GM21737 (cell line): ENCODE measurements at regions not wholly inside any gene's neighbourhood (a gene's known extent, or its start where the extent isn't known, plus 50 kb on each side); places are given as distances from the start of the nearest gene placed in this dataset.
"Not testable (repeated sequence)": the region's sequence is repeated elsewhere in the genome, so short reads cannot be mapped to it uniquely, and the experiment has no call there.

Source experiments
- ATAC-seq: cut with Tn5 transposase; IDR thresholded peaks from one replicate; pipeline ENCODE4 v1.9.1; 2021; ENCODE audit warnings: mild to moderate bottlenecking, moderate library complexity; ENCODE audit not compliant: unreplicated experiment

DNA sequence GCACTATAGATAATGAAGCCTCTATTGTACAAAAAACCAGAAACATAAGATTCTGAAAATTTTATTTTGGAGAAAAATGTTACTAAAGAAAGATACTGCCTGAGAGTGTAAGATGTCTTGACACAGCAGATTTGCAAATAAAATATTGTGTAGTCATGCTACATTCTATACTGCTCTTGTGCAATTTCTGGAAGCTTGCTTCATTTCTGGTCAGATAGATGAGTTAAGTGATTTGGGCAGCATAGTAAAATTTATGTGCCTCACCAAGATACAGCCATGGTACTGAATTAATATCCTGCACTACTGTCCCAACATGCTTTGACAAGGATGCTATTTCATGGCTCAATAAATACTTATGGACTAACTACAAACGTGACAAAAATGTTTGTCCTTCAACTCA is 55.1 kb upstream of the STARD13 start:
- ATAC-seq: no peak

DNA sequence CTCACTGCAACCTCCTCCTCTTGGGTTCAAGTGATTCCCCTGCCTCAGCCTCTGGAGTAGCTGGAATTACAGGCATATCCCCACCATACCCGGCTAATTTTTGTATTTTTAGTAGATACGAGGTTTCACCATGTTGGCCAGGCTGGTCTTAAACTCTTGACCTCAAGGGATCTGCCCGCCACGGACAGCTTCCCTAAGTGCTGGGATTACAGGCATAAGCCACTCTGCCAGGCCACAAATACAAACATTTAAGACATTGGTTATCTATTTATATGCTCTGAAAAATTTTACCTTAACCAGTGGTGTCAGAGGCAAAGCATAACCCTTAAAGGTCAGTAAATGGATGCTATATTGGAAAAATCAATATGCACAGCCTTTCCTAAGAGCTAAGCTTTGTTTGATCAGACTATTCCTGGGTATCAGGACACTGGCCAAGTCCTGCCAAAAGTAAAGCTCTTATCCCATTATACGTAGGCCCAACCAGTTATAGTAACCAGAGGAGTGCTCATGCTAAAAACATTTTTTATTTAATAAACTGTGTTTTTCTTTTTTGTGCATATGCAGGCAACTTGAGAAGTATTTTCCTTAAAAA is 56.4 kb upstream of the STARD13 start:
- ATAC-seq: no peak

DNA sequence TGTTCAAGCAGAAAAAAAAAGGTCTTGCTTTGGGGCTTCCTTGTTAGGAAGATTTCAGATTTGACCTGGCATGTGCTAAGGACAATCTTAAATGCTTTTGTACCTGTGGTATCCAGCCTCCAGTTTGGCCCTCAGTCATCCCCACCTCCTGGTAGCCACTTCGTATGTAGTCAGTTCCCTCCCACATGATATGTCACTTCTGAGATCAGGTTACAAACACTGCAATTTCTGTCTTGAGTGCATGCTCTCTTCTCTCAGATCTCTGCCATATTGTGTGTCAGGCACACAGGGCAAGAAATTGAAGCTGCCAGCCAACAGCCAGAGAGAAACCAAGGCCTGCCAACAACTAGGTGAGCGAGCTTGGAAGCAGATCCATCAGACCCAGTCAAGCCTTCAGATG is 60.3 kb upstream of the STARD13 start:
- ATAC-seq: no peak

DNA sequence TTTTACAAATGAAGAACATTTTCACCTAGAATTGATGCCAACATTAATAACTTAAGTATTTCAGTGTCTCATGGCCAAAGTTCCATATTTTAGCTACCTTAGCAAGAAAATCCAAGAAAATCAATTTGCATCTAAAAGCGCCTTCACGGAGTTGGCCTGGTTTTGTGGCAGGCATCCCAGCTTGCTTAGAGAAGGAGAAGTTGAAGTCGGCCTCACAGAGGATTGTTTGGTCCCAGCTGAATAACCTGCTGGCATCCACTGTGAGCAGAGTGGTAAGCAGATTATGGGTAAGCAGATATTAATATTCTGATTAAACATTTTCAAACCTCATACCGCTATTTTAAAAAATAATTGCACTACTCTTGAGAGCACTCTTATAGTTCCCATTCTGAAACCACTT is 62.3 kb upstream of the STARD13 start:
- ATAC-seq: no peak

DNA sequence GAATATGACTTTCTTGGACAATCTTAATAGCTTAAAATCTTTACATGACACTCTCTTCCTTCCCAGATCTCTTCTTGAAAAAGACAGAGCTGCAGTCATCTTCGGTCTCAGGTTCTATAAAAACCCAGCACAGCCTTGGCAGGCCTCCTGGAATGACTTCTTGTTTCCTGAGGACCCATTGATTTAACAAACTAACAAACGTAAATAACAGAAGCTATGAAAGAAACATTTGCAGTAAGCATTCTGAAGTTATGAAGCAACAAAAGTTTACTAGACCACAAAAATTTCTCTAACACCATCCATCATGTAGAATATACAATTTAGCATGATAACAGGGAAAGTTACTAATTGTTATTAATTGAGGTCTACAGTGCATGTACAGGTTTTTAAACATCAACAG is 62.8 kb upstream of the STARD13 start:
- no peak for ATAC-seq

DNA sequence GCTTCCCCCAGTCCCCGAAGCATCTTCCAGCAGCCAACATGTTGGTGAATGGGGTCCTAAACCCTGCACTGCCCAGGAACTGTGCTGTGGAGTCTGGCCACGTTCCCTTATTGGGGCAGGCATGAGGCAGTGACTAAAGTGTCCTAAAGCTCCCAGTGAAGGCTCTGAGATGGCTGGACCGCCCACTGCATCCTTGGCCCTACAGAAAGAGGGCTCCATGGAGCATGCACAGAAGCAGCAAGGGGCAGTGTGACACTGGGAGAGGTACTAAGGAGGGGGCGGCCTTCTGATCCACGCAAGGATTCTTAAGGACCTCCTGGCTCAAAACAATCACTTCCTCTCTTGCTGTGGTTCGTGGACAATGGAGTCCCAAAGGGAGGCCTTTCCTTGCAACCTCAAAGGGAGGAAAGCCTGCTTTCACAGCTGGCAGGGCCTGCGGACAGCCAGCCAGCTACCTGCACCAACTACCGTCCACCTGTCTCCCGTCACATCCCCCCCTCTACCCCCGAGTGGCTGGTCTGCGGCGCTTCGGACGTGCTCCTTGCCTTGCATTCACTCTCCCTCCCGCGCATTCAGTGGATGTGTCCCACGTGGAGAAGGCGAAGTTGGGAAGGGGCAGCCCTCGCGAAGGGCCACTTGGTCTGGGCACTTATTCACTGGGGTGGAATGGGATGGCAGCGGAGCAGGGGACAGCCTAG is 63.9 kb upstream of the STARD13 start:
- ATAC-seq: no peak

DNA sequence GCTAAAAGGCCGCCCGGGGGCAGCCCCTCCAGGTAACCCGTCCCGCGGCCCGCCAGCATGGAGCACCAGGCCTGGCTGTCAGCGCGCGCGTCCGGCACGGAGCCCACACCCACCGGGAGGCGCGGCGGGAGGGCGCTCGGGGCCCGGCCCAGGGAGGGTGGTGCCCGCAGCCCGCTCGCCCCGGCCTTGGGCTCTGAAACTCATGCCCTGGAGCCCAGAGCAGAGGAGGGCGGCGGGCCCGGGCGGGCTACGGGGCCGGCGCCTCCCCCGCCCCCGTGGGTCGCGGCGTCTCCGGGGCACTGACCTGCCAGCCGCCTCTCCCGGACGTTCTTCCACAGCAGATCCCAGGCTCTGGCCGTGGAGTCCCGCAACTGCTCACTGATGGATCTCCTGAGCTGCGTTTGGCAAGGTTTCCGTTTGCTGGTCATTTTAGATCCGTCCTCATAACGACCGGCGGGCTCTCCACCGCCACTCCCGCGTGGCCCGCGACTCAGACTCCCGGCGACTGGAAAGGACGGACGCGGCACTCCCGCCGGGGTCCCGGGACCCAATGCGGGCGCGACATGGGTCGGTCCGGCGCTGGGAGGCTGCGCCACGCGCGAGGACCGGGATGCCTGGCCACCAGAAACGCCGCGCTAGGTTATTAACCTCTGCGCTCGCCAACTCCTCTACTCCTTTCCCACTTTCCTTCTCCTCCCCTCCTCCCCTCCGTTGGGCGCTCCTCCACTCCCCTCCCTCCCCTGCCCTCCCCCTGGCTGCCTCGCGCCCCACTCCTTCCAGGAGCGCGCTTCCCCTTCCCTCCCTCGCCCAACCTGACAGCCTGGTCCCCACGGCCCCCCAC is 64.7 kb upstream of the STARD13 start:
- ATAC-seq: no peak

DNA sequence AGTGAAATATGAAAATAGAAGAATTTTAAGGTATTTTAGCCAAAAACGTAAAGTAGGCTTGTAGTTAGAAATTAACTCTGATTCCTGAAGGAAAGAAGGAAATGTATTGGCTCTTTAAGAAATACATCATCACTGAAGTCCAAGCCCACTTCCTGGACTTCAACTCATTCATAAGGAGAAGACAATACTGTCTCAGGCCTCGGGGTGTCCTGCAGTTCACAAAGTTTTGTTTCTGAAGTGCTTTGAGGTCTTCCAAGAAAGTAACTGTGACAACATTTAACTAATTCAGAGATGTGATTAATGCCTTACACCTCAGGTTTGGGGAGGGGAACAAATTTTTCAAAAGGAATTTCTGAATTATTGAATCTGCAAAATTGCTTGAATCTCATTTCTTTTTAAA is 65.8 kb upstream of the STARD13 start:
- ATAC-seq: no peak

DNA sequence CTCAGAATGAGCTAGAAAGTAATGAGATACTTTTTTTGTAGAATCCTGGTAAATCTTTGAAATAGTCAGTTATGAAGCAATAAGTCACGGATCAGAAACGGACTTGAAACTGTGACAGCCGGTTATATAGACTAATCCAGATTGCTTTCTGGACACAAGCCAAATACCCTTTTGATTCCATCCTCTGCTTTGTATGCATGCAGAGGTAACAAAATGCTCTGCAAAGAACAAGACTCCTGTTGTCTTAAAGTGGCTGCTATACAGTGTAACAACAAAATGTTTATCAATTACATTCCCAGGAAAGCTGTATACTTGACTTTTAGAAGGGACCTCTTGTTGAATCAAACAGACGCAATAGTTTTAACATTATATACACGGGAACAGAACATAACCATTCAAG is 66.5 kb upstream of the STARD13 start:
- ATAC-seq: no peak

DNA sequence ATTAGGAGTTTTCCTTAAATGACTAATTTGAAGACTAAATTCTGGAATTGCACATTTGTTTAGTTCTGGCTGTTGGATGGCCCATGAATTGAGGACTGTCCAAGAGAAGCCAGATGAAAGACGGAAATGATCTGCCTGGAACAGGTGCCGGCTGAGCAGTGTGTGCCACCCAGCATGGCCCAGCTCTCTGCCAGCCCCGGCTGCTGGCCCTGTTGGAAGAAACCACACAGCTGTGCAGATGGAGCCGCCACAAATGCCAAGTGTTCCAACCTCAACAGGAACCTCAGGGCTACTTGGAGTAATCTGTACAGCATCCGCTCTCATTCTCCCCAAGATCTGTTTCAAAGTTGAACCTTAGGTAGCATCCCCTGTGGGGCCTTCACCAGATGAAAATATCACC is 67.0 kb upstream of the STARD13 start:
- no peak for ATAC-seq

DNA sequence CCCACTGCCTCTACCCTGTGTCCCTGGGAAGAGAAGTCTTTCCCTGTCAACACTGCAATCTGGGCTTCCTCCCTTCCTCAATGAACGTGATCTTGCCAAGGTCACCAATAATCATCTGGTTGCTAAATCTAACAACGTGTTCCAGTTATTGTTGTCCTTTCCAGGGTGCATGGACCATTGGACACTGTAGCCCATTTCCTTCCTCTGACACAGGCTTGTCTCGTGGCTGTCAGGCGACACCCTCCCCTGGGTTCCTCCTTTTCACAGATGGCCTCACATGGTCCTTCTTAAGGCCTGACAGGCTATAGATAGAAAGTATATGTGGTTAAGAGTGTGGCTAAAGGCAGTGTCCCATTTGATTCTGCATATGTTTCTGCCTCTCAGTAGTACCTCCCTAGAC is 67.7 kb upstream of the STARD13 start:
- no peak for ATAC-seq

DNA sequence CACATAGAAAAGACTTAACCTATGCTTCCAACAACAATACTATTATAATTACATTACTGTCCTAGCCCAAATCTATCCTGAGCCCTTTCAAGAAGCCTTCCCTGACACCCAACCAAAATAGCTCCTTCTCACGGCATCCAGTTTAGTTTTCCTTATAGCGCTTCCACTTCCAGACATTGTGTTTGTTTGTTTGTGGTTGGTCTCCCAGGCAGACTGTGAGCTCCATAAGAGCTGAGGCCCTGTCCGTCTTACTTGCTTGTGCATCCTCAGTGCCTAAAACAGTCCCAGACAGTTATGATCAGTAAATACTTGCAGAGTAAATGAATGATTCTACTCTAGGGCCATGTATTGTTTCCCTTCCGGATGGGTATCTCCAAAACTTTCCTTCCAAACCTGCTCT is 68.1 kb upstream of the STARD13 start:
- no peak for ATAC-seq

DNA sequence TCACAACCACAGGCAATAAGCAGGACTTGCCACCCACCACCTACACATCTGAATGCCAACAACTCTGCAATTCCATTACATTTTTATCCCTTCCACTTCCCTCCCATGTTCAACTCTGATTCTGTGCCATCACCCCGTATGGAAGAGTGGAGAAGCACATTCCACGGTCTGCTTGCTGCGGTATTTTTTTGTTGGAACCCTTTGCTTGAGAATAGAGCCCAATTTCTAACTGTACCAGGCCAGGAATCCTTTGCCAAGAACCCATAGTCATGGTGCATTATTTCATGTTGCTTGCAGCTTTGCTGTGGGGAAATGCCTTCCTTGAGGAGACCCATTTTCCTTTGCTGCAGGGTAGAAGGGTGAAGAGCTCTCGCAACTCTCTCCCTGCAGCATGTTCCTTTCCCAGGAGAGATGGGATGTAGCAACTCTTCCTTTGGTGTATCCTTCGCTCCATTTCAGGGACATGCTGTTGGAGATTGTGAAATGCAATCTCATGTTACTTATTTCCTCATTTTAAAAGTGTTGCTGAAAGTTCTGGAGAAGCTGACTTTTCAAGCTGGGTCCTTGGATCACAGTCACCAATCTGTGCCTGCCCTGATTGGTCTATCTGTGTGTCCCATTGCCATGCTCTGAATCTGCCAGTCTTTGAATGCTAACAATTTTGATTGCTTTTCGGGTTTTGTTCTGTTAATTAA is 69.8 kb upstream of the STARD13 start:
- ATAC-seq: no peak

DNA sequence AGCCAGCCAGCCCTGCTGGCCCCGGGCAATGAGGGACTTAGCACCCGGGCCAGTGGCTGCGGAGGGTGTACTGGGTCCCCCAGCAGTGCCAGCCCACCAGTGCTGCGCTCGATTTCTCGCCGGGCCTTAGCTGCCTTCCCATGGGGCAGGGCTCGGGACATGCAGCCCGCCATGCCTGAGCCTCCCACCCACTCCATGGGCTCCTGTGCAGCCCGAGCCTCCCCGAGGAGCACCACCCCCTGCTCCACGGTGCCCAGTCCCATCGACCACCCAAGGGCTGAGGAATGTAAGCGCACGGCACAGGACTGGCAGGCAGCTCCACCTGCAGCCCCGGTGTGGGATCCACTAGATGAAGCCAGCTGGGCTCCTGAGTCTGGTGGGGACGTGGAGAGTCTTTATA is 72.5 kb upstream of the STARD13 start:
- ATAC-seq: not testable (repeated sequence)

DNA sequence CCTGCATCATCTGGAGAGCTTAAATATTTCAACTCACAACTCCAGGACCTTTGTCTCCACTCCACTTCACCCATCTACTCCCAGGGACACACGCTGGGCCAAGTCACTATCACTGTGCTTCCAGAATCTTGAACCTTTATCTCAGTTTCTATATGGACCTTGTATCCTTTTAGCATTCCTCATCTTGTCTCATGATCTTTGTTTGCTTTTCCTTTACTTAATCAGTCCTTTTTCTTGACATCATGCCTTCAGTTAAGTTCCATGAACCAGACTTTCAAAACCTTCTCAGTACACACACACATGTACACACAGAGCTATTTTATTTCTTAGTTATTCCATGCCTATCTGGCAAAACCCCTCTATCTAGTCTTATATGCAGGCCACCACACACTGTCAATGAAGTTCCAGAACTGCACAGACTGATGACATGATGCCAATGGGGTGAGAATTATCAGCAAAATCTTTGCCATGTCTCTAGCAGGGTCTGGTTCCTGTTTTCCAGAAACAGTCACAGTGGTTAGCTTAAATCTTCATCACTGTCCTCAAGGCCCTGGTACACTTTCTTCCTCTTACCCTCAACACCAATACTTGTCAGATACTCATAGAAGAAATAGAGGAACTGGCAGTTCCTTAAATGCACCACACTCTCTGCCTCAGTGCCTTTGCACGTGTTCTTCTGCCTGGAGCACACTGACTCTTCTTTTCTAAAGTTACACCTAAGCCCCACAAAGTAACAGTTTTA is 77.6 kb upstream of the STARD13 start:
- no peak for ATAC-seq

DNA sequence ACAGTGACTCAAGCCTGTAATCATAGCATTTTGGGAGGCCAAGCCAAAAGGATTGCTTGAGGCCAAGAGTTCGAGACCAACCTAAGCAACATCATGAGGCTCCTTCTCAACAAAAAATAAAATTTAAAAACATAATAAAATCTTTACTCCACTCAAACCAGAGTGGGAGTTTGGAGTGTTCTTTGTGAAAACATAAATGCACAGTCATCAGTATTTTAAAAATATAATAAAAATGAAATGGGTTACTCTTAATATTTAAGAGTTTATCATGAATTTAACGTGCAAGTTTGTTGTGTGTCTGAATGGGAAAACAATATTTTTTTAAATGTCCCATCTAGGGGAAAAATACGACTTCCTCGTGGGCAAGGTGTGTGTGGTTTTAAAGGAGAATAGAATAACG is 78.6 kb upstream of the STARD13 start:
- no peak for ATAC-seq

DNA sequence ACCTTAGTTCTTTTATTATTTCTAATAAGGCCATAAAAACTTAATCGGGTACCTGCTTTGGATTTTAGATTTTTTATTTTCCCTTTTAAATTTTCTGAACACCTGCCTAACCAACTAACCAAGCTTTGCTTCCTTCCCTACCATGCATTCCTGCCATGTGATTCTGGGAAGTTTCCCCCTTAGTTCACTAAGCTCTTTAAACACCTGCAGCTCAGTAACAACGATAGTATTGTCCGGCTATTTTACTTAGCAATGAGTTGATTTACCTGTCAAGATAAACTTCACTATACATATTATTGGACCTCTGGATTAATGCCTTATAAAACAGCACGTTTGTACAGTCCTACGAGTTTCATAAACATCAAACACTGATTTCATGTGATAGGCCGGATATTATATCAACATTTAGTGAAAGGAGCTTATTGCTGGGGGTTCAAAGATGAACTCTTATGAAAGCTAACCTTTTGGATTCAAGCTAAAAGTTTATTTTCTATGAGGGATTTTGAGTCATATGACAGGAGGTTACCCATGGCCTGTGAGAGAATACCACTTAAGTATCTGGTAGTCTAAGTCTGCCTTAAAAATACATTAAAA is 81.0 kb upstream of the STARD13 start:
- ATAC-seq: no peak

DNA sequence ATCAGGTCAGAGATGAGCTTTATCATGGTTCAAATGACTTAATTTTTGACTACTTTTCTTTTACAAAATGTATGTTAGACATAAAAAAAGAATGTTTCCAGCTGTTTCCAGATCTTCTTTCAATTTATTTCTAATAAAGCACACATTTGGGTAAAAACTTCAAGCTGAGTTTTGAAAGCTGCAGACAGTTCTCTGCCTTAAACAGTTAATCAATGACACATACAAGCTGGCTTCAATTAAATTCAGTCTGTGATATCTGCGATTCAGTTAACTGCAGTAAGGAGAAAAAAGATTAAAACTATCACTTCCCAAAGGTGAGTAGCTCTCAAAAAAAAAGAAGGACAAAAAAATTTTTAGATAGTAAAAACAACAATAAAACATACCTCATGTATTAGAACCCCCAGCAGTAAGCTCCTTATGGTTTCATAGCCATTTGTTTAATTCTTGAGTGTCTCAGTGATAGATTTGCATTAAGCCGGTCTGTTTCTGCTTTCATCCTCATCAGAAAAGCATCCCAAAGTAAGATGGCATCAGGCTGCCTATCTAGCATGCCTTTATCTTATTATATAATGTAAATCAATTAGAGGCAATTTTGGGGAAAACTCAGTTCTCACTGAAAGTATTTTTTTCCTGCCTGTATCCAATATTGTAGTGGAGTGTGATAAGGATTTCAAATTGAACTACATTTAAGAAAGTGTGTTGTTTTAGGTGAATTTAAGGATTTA is 81.8 kb upstream of the STARD13 start:
- no peak for ATAC-seq

DNA sequence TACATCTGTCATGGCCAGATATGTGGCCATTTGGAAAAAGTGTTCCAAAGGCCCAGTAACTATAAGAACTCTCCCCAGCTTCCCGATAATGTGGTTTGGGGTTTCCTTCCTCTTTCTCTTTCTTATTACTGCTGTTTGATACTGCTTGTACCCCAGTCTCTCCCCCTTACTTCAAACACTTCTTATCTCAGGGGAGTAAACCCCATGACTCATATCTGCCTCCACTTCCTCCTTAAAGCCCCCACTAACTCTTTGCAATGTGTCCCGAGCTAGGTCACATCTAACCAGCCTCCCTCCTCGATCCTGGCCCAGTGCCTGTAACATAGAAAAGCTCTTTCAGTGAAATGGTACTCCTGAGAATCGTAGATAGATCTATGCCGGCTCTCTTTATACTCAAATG is 82.4 kb upstream of the STARD13 start:
- ATAC-seq: no peak

DNA sequence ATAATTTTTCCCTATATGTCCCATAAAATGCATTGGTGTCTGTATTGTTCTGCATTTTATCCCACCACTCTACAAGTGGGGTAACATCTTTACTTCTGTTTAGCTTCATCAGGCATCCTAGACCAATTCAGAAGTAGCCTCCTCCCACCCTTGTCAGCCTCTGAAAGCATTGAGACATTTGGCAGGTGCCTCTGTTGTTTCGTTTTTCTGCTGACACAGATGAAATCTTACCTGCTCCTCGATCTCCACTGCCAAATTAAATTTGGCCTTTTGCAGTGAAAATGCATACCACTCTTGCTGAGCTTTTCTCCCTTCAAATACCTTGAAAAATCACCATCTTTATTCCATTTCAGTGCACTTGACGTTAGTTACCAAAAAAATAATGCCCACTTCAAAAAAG is 83.5 kb upstream of the STARD13 start:
- ATAC-seq: no peak
